ENCODE measurements at regions not wholly inside any gene's neighbourhood (a gene's known extent, or its start where the extent isn't known, plus 50 kb on each side); places are given as distances from the start of the nearest gene placed in this dataset.

- Histone ChIP-seq H3K27me3 (ENCODE audit: control insufficient read depth, insufficient read depth, low read length) (no peaks in the 10 kb centered on the region), H3K36me3 (ENCODE audit: control insufficient read depth, insufficient read depth, low read length) (no peaks in the 10 kb centered on the region), H3K4me3 (ENCODE audit: low read length) (no peak overlapping the region), H3K27ac (ENCODE audit: low read length) (no peak overlapping the region), H3K9me3 (replicated peaks; ENCODE audit: control insufficient read depth, low read depth, low read length) (no peaks in the 10 kb centered on the region), H3K4me1 (ENCODE audit: control insufficient read depth, insufficient read depth, low read length) (peaks cover 10% of the 10 kb centered on the region)
- DNase-seq: peak; percentile 49
- 68% methylated on average over 7 of the region's 8 CpGs for WGBS (ENCODE audit: insufficient coverage)
These were observed 526.4 kb downstream of the SOX2 start for GRCh38 chr3:182238126-182238525.

- DNase-seq: no peak
- H3K36me3 ChIP-seq (ENCODE audit: control insufficient read depth, insufficient read depth, low read length): no peaks in the 10 kb centered on the region
- no peaks in the 10 kb centered on the region for H3K27me3 ChIP-seq (ENCODE audit: control insufficient read depth, insufficient read depth, low read length)
- no peak overlapping the region for H3K4me3 ChIP-seq (ENCODE audit: low read length)
- H3K27ac ChIP-seq (ENCODE audit: low read length): no peak overlapping the region
- H3K9me3 ChIP-seq (replicated peaks; ENCODE audit: control insufficient read depth, low read depth, low read length): no peaks in the 10 kb centered on the region
- WGBS (ENCODE audit: insufficient coverage): no CpG with 5 or more reads among the region's 2 CpGs
- H3K4me1 ChIP-seq (ENCODE audit: control insufficient read depth, insufficient read depth, low read length): peaks cover 10% of the 10 kb centered on the region
These were observed 527.6 kb downstream of the SOX2 start for GRCh38 chr3:182239316-182239715.

GRCh38 chr3:182240474-182240873 lies 528.7 kb downstream of the SOX2 start:
- DNase-seq: no peak
- H3K9me3 ChIP-seq (replicated peaks; ENCODE audit: control insufficient read depth, low read depth, low read length): no peaks in the 10 kb centered on the region
- H3K27me3 ChIP-seq (ENCODE audit: control insufficient read depth, insufficient read depth, low read length): no peaks in the 10 kb centered on the region
- no peak overlapping the region for H3K4me3 ChIP-seq (ENCODE audit: low read length)
- no CpG with 5 or more reads among the region's 2 CpGs for WGBS (ENCODE audit: insufficient coverage)
- no peaks in the 10 kb centered on the region for H3K36me3 ChIP-seq (ENCODE audit: control insufficient read depth, insufficient read depth, low read length)
- no peak overlapping the region for H3K27ac ChIP-seq (ENCODE audit: low read length)
- H3K4me1 ChIP-seq (ENCODE audit: control insufficient read depth, insufficient read depth, low read length): peaks cover 10% of the 10 kb centered on the region

GRCh38 chr3:182241196-182241765 lies 529.6 kb downstream of the SOX2 start:
- Histone ChIP-seq H3K36me3 (ENCODE audit: control insufficient read depth, insufficient read depth, low read length) (no peaks in the 10 kb centered on the region), H3K4me3 (ENCODE audit: low read length) (no peak overlapping the region), H3K27me3 (ENCODE audit: control insufficient read depth, insufficient read depth, low read length) (no peaks in the 10 kb centered on the region), H3K4me1 (ENCODE audit: control insufficient read depth, insufficient read depth, low read length) (peaks cover 10% of the 10 kb centered on the region), H3K9me3 (replicated peaks; ENCODE audit: control insufficient read depth, low read depth, low read length) (no peaks in the 10 kb centered on the region), H3K27ac (ENCODE audit: low read length) (peak overlapping the region; percentile 80)
- no peak for DNase-seq
- WGBS (ENCODE audit: insufficient coverage): no CpG with 5 or more reads among the region's 8 CpGs

DNA sequence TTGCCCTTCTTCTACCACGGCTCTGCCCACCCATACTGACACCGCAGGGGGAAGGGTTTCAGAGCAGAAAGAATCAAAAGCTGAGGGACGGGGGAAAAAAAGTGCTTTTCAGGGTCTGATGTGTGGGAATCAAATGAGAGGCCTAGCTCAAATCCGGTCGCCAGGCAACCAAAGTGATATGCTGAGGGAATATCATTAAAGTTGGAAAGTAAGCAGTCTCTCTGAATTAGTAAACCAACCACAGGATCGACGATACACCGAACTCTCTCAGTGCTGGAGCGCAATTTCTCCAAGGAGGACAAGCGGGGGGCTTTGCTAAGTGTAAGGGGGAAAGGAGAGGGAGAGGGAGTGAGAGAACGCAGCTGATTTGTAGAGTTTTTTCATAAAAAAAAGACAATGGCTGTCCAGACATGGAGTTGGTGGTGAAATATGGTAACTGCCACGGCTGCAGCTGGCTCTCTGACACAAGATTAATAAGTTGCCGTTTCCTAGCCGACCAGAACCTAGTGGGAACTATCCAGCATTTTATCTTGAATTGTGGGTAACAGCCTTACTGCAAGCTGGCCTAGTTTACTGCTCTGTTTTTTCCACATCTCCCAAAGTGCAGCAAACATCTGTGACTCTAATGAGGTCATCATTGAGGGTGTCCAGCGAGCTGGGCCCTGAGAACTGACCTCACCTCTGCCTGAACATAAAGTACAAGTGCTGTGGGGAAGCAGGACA lies 530.2 kb downstream of the SOX2 start:
- WGBS (ENCODE audit: insufficient coverage): 9% methylated on average over 9 of the region's 15 CpGs
- peak; percentile 94 for DNase-seq
- no peak overlapping the region for H3K4me3 ChIP-seq (ENCODE audit: low read length)
- H3K27me3 ChIP-seq (ENCODE audit: control insufficient read depth, insufficient read depth, low read length): no peaks in the 10 kb centered on the region
- no peaks in the 10 kb centered on the region for H3K9me3 ChIP-seq (replicated peaks; ENCODE audit: control insufficient read depth, low read depth, low read length)
- H3K27ac ChIP-seq (ENCODE audit: low read length): peak overlapping the region; percentile 80
- no peaks in the 10 kb centered on the region for H3K36me3 ChIP-seq (ENCODE audit: control insufficient read depth, insufficient read depth, low read length)
- H3K4me1 ChIP-seq (ENCODE audit: control insufficient read depth, insufficient read depth, low read length): peaks cover 10% of the 10 kb centered on the region

- DNase-seq: no peak
- Histone ChIP-seq H3K4me1 (ENCODE audit: control insufficient read depth, insufficient read depth, low read length) (peaks cover 10% of the 10 kb centered on the region), H3K27me3 (ENCODE audit: control insufficient read depth, insufficient read depth, low read length) (no peaks in the 10 kb centered on the region), H3K9me3 (replicated peaks; ENCODE audit: control insufficient read depth, low read depth, low read length) (no peaks in the 10 kb centered on the region), H3K4me3 (ENCODE audit: low read length) (no peak overlapping the region), H3K27ac (ENCODE audit: low read length) (peak overlapping the region; percentile 80), H3K36me3 (ENCODE audit: control insufficient read depth, insufficient read depth, low read length) (no peaks in the 10 kb centered on the region)
These were observed 530.8 kb downstream of the SOX2 start for GRCh38 chr3:182242489-182242942.

GRCh38 chr3:182243625-182244024 lies 531.9 kb downstream of the SOX2 start:
- no peak for DNase-seq
- Histone ChIP-seq H3K9me3 (replicated peaks; ENCODE audit: control insufficient read depth, low read depth, low read length) (no peaks in the 10 kb centered on the region), H3K4me3 (ENCODE audit: low read length) (no peak overlapping the region), H3K4me1 (ENCODE audit: control insufficient read depth, insufficient read depth, low read length) (peaks cover 10% of the 10 kb centered on the region), H3K27ac (ENCODE audit: low read length) (no peak overlapping the region), H3K36me3 (ENCODE audit: control insufficient read depth, insufficient read depth, low read length) (no peaks in the 10 kb centered on the region), H3K27me3 (ENCODE audit: control insufficient read depth, insufficient read depth, low read length) (no peaks in the 10 kb centered on the region)
- WGBS (ENCODE audit: insufficient coverage): 50% methylated on average over 1 of the region's 1 CpG

GRCh38 chr3:182244222-182244971 lies 532.7 kb downstream of the SOX2 start:
- H3K9me3 ChIP-seq (replicated peaks; ENCODE audit: control insufficient read depth, low read depth, low read length): no peaks in the 10 kb centered on the region
- H3K36me3 ChIP-seq (ENCODE audit: control insufficient read depth, insufficient read depth, low read length): no peaks in the 10 kb centered on the region
- H3K27ac ChIP-seq (ENCODE audit: low read length): no peak overlapping the region
- DNase-seq: no peak
- WGBS (ENCODE audit: insufficient coverage): 81% methylated on average over 2 of the region's 4 CpGs
- peaks cover 10% of the 10 kb centered on the region for H3K4me1 ChIP-seq (ENCODE audit: control insufficient read depth, insufficient read depth, low read length)
- no peaks in the 10 kb centered on the region for H3K27me3 ChIP-seq (ENCODE audit: control insufficient read depth, insufficient read depth, low read length)
- H3K4me3 ChIP-seq (ENCODE audit: low read length): no peak overlapping the region

- 98% methylated on average over 4 of the region's 5 CpGs for WGBS (ENCODE audit: insufficient coverage)
These were observed 533.3 kb downstream of the SOX2 start for GRCh38 chr3:182245059-182245458.

DNA sequence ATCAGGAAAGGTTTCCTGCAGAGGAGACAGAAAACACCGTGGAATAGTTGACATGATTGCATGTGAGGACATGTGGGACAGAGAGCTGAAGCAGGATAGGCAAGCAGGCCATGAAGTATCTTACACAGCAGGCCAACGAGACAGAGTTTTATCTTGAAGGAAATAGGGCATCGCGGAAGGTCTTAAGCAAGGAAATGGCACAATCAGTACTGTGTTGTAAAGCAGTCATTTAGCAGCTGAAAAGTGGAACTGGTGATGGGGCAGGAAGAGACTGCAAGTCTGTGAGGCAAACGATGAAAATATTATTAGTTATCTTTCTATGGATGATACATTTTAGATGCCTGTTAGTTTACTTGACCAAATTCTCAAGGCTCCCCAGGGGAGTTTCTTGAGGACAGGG lies 535.1 kb downstream of the SOX2 start:
- H3K27me3 ChIP-seq (ENCODE audit: control insufficient read depth, insufficient read depth, low read length): no peaks in the 10 kb centered on the region
- no peak overlapping the region for H3K4me3 ChIP-seq (ENCODE audit: low read length)
- H3K4me1 ChIP-seq (ENCODE audit: control insufficient read depth, insufficient read depth, low read length): peaks cover 5% of the 10 kb centered on the region
- no peaks in the 10 kb centered on the region for H3K36me3 ChIP-seq (ENCODE audit: control insufficient read depth, insufficient read depth, low read length)
- 74% methylated on average over 4 of the region's 5 CpGs for WGBS (ENCODE audit: insufficient coverage)
- no peak for DNase-seq
- no peak overlapping the region for H3K27ac ChIP-seq (ENCODE audit: low read length)
- no peaks in the 10 kb centered on the region for H3K9me3 ChIP-seq (replicated peaks; ENCODE audit: control insufficient read depth, low read depth, low read length)

More at GRCh38 chr3:182245059-182245458, 533.3 kb downstream of the SOX2 start:
- H3K4me3 ChIP-seq (ENCODE audit: low read length): no peak overlapping the region
- DNase-seq: no peak
- no peak overlapping the region for H3K27ac ChIP-seq (ENCODE audit: low read length)
- H3K27me3 ChIP-seq (ENCODE audit: control insufficient read depth, insufficient read depth, low read length): no peaks in the 10 kb centered on the region
- no peaks in the 10 kb centered on the region for H3K9me3 ChIP-seq (replicated peaks; ENCODE audit: control insufficient read depth, low read depth, low read length)
- H3K36me3 ChIP-seq (ENCODE audit: control insufficient read depth, insufficient read depth, low read length): no peaks in the 10 kb centered on the region
- H3K4me1 ChIP-seq (ENCODE audit: control insufficient read depth, insufficient read depth, low read length): peaks cover 10% of the 10 kb centered on the region
